LNCAP (cell line): ENCODE measurements at regions not wholly inside any gene's neighbourhood (a gene's known extent, or its start where the extent isn't known, plus 50 kb on each side); places are given as distances from the start of the nearest gene placed in this dataset.

Experiments
- TF ChIP-seq, protein P1 (sequence below): fragments of 450-650 bp; IDR thresholded peaks from 2 replicates; pipeline ENCODE4 v1.5.1; 2017; ENCODE audit warnings: mild to moderate bottlenecking

DNA sequence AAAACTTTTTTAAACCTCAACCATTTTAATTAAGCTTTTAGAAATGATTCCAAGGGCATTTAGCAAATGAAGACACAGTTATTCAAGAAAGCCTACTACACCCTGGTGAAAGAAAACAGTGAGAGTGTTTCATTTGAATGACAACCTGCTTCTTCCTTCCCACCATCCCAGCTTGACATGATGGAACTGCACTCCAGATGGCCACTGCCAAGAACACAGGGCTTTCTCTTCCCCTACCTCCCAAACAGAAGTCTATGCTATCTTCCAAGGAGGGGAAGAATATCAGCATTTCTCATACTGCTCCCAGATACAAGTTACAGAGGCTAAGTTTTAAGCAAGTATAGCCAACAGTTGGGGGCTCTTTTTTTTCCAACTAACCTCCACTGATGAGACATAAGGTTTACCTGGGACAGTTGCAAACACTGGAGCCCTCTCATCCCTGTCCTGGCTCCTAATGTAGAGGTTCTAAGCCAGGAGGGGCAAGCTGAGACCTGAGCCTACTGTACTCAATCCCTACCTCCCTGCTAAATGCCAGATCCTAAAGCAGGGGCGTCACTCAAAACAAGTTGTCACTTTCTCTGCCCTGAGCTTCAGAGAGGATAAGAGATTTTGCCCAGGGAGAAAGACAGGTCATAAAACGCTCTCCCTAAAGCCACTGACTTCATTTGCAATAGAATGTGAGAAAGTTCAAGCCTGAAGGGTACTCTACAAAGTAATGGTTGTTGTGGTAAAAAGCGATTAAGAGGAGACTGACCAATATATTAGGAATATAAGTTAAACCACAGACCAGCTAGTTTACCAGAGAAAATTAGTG, 88.5 kb upstream of the SLC27A6 start:
- TF ChIP-seq, protein P1, sequence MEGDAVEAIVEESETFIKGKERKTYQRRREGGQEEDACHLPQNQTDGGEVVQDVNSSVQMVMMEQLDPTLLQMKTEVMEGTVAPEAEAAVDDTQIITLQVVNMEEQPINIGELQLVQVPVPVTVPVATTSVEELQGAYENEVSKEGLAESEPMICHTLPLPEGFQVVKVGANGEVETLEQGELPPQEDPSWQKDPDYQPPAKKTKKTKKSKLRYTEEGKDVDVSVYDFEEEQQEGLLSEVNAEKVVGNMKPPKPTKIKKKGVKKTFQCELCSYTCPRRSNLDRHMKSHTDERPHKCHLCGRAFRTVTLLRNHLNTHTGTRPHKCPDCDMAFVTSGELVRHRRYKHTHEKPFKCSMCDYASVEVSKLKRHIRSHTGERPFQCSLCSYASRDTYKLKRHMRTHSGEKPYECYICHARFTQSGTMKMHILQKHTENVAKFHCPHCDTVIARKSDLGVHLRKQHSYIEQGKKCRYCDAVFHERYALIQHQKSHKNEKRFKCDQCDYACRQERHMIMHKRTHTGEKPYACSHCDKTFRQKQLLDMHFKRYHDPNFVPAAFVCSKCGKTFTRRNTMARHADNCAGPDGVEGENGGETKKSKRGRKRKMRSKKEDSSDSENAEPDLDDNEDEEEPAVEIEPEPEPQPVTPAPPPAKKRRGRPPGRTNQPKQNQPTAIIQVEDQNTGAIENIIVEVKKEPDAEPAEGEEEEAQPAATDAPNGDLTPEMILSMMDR: no peak

DNA sequence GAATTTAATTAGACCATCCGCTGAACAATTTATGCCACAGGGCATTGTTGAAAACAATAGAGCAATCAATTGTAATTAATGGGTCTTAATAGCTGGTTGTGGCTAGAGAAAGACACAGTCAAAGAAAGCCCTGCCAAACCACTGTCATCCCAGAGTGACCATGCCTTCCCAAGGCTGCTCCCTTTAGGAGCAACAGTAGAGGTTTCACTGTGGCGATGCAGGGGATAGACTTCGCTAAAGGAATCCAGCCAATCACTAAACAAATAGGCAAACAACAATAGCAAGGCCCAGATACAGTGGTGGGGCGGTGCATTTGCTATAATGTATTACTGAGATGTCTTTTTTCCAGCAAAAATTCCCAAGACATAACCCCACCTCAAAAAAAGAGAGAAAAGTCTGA, 87.8 kb upstream of the SLC27A6 start:
- TF ChIP-seq, protein P1: no peak

DNA sequence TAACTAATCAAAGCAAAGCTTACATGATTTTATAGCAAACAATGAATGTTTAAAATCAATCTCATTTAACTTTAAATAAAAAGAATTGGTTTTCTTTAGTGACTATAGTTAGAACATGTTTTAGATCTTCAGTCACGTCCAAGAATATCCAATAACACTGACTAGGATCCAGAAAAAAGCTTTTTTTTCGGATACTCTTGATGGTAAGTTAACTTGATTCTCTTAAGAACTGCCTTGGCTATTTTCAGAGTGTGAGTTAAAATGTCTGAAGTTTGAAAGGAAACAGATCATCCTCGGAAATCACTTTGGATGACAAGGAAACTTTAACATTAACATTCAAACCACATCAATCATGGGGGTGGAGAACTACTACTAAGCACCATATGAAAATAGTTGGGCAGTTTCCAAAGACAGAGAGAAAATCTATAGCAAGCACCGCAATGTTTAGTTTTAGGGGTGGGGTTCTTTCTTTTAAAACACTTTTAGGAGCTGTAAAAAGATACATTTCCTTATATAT, 83.7 kb upstream of the SLC27A6 start:
- TF ChIP-seq, protein P1: no peak

DNA sequence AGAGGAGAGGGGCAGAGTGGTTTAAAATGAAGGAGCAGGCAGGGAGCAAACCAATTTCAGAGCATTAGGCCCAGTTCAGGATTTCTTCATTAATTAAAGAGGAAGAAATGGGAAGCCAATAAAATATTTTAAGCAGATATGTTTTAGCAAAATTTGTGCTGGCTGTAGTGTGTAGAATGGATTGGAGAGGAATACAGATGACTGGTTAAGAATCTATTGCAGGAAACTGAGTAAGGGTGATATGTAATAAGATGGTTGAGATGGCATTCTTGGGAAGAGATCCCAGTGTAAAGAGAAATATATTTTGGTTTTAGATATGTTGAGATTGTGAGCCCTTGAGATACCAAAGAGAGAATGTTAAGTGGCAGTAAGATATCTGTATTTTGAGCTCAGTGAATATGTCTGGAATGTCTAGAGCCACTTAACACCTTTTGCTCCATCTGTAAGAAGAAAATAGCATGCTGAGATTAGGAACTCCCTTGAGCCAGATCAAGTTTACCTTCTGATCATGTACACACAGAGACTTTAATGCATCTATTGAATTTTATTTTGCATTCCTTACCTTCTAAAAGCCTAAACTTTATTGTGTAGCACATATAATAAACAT, 79.5 kb upstream of the SLC27A6 start:
- TF ChIP-seq, protein P1: no peak

DNA sequence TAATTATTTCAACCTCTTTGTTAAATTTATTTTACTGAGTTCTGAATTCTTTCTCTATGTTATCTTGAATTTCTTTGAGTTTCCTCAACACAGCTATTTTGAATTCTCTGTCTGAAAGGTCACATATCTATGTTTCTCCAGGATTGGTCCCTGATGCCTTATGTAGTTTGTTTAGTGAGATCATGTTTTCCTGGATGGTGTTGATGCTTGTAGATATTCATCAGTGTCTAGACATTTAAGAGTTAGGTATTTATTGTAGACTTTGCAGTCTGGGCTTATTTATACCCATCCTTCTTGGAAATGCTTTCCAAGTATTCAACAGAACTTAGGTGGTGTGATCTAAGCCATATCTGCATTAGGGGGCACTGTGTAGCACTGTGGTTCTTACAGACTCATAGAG, 70.2 kb upstream of the SLC27A6 start:
- TF ChIP-seq, protein P1: no peak

DNA sequence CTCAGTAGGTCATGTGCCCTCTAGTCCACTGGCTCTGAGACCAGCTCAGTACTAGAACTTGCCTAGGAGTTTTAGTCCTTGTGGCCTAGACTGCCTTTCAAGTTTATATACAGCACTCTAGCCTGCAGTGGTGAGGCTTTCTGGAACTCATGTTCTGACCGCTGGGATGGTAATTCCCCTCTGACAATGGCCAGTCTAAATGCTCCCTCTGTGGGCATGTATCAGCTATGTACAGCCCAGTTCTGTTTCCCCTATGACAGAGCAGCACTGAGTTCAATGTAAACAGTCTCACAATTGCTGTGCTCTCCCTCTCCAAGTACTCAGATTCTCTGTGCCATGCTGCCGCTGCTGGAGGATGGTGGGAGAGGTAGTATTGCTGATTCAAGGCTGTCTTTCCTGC, 68.6 kb upstream of the SLC27A6 start:
- TF ChIP-seq, protein P1: no peak

DNA sequence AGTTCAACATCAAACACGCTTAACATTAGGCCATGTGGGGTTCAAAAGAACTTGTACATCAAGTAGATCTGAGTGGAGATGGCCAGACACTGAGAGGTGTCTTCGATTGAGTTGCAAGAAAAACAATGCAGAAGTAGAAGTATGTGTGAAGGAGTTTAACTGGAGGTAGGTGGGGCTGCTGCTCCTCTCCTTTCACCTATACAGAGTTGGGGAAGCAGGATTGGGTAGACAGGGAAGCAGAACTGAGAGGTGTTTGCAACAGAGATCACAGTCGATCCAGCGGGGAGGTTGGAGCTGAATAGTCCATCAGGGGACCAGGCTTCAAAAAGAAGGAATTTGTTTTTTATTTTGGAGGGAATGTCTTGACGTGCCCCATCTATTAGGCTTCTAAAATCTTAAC, 61.7 kb upstream of the SLC27A6 start:
- TF ChIP-seq, protein P1: no peak
